Common myeloid progenitor, CD34-positive (primary cell): ENCODE measurements at regions not wholly inside any gene's neighbourhood (a gene's known extent, or its start where the extent isn't known, plus 50 kb on each side); places are given as distances from the start of the nearest gene placed in this dataset.

ENCODE experiments used
- CTCF ChIA-PET: fragments of 350-600 bp; sonication (Branson Sonifier 250); formaldehyde crosslinking; loops from one replicate; lab custom pipeline; 2021; ENCODE audit warnings: antibody characterized with exemption; lab: Charles Lee
- POLR2A ChIA-PET: fragments of 350-600 bp; sonication (Branson Sonifier 250); formaldehyde crosslinking; loops from one replicate; lab custom pipeline; 2021; ENCODE audit warnings: antibody characterized with exemption; lab: Charles Lee
- DNase-seq, 3 donors: peaks; one replicate each; pipeline versions ENCODE4 v3.0.0 to v3.0.0-alpha.2; 2013
- H3K27ac ChIP-seq, 2 experiments: 1 replicate in 1 of 2; 2 replicates in 1 of 2; pipeline ENCODE4 v1.7.0; 2013; ENCODE audit warnings: inconsistent platforms in 2 of 2, low read length in 2 of 2, mild to moderate bottlenecking in 2 of 2, low read depth in 1 of 2, moderate library complexity in 1 of 2; ENCODE audit not compliant: severe bottlenecking in 2 of 2, insufficient read depth in 1 of 2, poor library complexity in 1 of 2
- H3K27me3 ChIP-seq, 5 experiments: replicated peaks in 2 of 5; 1 replicate in 3 of 5; 2 replicates in 2 of 5; pipeline versions ENCODE4 v1.6.1 to v1.7.0; 2013; ENCODE audit warnings: low read length in 4 of 5, mild to moderate bottlenecking in 2 of 5, moderate library complexity in 2 of 5, inconsistent platforms in 1 of 5; ENCODE audit not compliant: insufficient read depth in 5 of 5, control insufficient read depth in 4 of 5
- H3K36me3 ChIP-seq, 4 experiments: 1 replicate in 2 of 4; 2 replicates in 2 of 4; pipeline versions ENCODE4 v1.6.1 to v1.7.0; 2013; ENCODE audit warnings: low read length in 3 of 4, control low read depth in 1 of 4, mild to moderate bottlenecking in 1 of 4; ENCODE audit not compliant: control insufficient read depth in 4 of 4, insufficient read depth in 4 of 4
- H3K4me1 ChIP-seq, 4 experiments: 1 replicate in 3 of 4; 2 replicates in 1 of 4; pipeline versions ENCODE4 v1.6.1 to v1.7.1; 2013; ENCODE audit warnings: low read length in 3 of 4, mild to moderate bottlenecking in 3 of 4, control low read depth in 1 of 4, inconsistent platforms in 1 of 4, moderate library complexity in 1 of 4; ENCODE audit not compliant: control insufficient read depth in 4 of 4, insufficient read depth in 4 of 4; ENCODE audit errors: control extremely low read depth in 1 of 4
- H3K4me3 ChIP-seq, 7 experiments: 1 replicate in 4 of 7; 2 replicates in 3 of 7; pipeline versions ENCODE4 v1.5.1 to v1.7.0; 2013; ENCODE audit warnings: mild to moderate bottlenecking in 7 of 7, low read length in 6 of 7, moderate library complexity in 6 of 7, inconsistent platforms in 2 of 7, low read depth in 2 of 7, control low read depth in 1 of 7; ENCODE audit not compliant: insufficient read depth in 4 of 7, control insufficient read depth in 1 of 7; ENCODE audit errors: extremely low read depth in 1 of 7
- H3K9me3 ChIP-seq, 5 experiments: 1 replicate in 4 of 5; 2 replicates in 1 of 5; pipeline versions ENCODE4 v1.6.1 to v1.7.1; 2013; ENCODE audit warnings: low read length in 4 of 5, mild to moderate bottlenecking in 2 of 5, inconsistent platforms in 1 of 5, low read depth in 1 of 5, moderate library complexity in 1 of 5; ENCODE audit not compliant: control insufficient read depth in 4 of 5, insufficient read depth in 2 of 5; ENCODE audit errors: control extremely low read depth in 1 of 5
- WGBS: methylation state at CpG from one replicate; pipeline ENCODE4 v1.1.5; 2013; ENCODE audit not compliant: insufficient coverage; 5-methylcytosine and 5-hydroxymethylcytosine counted together

DNA sequence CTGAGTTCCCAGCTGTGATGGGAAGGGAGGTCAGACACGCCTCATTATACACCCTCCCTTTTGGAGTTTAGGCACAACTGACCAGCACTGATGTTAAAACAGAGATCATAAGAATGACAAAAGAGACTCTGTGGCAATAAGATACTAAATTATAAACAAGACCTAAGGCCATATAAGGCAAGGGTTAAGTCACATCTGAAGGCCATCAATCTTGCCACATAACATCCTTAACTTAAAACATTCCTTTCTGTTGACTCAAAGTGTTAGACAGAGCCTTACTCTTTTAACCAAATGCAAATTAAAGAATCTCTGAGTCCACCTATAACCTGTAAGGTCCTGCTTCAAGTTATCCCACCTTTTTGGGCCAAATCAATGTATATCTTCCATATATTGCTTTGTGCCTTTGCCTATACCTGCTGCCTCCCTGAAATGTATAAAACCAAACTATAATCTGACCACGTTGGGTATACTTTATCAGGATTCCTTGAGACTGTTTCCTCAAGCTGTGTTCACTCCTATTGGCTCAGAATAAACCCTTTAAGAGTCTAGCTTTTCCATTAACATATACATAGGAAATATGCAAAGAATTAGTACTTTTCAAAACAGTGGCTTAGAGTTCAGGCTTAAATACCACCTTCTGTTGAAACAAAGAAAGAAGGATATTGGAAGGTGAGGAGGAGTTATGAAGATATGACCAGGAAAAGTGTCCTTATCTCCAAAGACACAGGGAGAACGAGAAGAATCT lies 214.4 kb upstream of the PPP1R2C start:
- no peaks in the 10 kb centered on the region for H3K36me3 ChIP-seq
- CTCF ChIA-PET = no interaction called here
- no peak overlapping the region for H3K27ac ChIP-seq
- POLR2A ChIA-PET = no interaction called here
- WGBS = 64% methylated on average over 2 of the region's 3 CpGs
- no peak for DNase-seq
- no peaks in the 10 kb centered on the region for H3K27me3 ChIP-seq
- H3K4me3 ChIP-seq = no peak overlapping the region
- H3K4me1 ChIP-seq = no peaks in the 10 kb centered on the region
- H3K9me3 ChIP-seq = no peaks in the 10 kb centered on the region

DNA sequence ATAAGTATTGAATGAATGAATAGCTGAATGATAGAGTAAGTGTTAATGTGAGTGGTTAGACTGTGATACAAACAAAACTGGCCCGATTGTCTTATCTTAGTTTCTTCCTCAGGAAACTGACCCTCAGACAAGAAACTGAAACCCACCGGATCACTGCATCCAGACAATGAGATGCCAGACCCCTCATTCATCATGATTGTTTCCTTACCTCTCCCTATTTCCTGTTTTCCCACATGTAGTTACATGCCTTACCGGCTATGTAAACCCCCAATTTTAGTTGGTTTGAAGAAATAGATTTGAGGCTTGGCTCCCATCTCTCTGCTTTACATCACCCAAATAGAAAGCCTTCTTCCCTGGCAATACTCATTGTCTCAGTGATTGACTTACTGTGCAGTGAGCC lies 218.9 kb upstream of the PPP1R2C start:
- DNase-seq = no peak
- Histone ChIP-seq H3K4me1 (no peaks in the 10 kb centered on the region), H3K27ac (no peak overlapping the region), H3K36me3 (no peaks in the 10 kb centered on the region), H3K9me3 (no peaks in the 10 kb centered on the region), H3K4me3 (no peak overlapping the region), H3K27me3 (no peaks in the 10 kb centered on the region)
- POLR2A ChIA-PET = no interaction called here
- CTCF ChIA-PET = no interaction called here
- 43% methylated on average over 2 of the region's 3 CpGs for WGBS

DNA sequence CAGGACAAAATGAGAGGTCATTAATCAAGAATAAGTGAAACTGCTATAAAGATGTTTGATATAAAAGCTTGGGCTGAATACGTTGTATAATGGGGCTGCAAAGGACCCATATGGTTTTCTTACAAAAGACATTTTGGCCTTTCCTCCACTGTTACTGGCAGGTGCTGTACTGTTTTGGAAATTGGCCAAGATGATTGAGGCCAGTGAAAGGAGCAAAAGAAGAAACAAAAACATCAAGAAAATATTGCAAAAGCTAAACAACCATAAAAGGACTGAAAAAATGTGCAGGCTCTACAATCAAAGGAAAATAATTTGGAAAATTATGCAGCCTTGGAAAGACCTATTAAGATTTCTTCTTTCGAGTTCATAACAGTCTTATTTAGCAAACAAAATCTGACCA lies 222.2 kb upstream of the PPP1R2C start:
- WGBS = no CpG with 5 or more reads among the region's 2 CpGs
- H3K4me3 ChIP-seq = no peak overlapping the region
- H3K4me1 ChIP-seq = no peaks in the 10 kb centered on the region
- ChIA-PET CTCF (no interaction called here), POLR2A (no interaction called here)
- no peaks in the 10 kb centered on the region for H3K9me3 ChIP-seq
- DNase-seq = no peak
- H3K27me3 ChIP-seq = no peaks in the 10 kb centered on the region
- no peak overlapping the region for H3K27ac ChIP-seq
- H3K36me3 ChIP-seq = no peaks in the 10 kb centered on the region

DNA sequence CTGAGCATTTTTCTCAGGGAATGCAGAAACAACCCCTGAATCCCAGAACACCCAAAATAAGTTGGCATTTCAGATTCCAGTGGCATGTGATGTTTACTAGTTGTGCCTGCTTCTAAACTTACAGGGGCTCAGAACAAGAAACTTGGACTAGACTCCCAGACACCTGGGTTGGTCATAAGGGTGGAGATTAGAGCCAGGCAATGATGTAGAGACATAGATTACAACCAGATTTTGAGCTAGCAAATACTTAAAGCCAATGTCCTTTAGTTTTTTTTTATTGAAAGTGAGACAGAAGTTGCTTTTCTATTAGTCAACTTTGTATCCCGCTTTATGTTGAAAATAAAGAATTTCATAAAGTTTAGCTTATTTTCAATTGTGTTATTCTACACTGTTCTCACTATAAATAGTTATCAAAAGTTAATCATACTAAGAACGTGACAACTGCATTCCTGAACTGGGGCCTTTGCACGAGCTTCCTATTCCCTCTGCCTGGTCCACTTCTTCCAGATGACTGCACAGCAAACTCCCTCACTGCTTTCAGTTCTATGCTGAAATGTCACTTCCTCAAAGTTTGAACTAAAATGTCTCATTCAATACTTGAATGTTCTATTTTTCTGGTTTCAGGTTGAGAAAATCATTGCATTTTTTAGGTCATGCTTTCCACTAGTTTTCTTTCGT lies 224.7 kb upstream of the PPP1R2C start:
- POLR2A ChIA-PET = no interaction called here
- Histone ChIP-seq H3K27ac (no peak overlapping the region), H3K27me3 (no peaks in the 10 kb centered on the region), H3K9me3 (no peaks in the 10 kb centered on the region), H3K4me1 (no peaks in the 10 kb centered on the region), H3K4me3 (no peak overlapping the region), H3K36me3 (no peaks in the 10 kb centered on the region)
- CTCF ChIA-PET = no interaction called here
- WGBS = 92% methylated on average over 2 of the region's 4 CpGs
- DNase-seq = no peak

DNA sequence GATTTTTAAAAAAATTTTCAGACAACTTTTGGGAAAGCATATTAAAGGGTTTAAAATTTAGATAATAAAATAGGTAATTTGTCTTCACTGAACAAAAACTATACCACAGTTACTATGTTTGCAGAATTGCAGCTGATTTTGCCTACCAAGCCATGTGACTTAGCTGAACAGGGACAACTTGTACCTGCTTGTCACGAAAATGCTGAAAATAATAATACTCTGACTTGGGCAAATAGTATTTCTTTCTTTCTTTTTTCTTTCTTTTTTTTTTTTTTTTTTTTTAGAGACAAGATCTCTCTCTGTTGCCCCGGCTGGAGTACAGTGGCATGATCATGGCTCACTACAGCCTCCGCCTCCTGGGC lies 225.2 kb upstream of the PPP1R2C start:
- WGBS = 82% methylated on average over 2 of the region's 3 CpGs
- CTCF ChIA-PET = no interaction called here
- POLR2A ChIA-PET = no interaction called here

DNA sequence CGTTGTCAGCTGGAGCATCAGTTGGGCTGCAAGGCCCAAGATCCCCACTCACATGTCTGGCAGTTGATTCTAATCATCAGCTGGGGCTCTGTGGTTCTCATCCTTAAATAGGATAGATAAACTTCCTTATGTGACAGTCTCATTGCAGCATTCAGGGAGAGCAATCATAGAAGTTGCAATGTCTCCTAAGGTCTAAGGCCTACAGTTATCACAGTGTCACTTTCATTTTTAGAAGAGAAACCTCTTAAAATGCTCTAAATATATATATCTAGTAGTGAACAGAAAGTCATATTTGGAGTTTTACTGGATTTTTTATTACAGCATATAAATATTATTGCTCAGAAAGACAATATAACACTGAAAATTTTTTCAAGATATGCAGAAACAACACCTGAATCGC lies 226.0 kb upstream of the PPP1R2C start:
- H3K27ac ChIP-seq = no peak overlapping the region
- no peak for DNase-seq
- H3K36me3 ChIP-seq = no peaks in the 10 kb centered on the region
- ChIA-PET POLR2A (no interaction called here), CTCF (no interaction called here)
- H3K27me3 ChIP-seq = no peaks in the 10 kb centered on the region
- no peak overlapping the region for H3K4me3 ChIP-seq
- 90% methylated on average over 2 of the region's 2 CpGs for whole genome bisulfite sequencing
- H3K4me1 ChIP-seq = no peaks in the 10 kb centered on the region
- H3K9me3 ChIP-seq = no peaks in the 10 kb centered on the region

More for the DNA sequence above, 225.2 kb upstream of the PPP1R2C start:
- Histone ChIP-seq H3K27me3 (no peaks in the 10 kb centered on the region), H3K4me1 (no peaks in the 10 kb centered on the region), H3K27ac (no peak overlapping the region), H3K36me3 (no peaks in the 10 kb centered on the region), H3K4me3 (no peak overlapping the region), H3K9me3 (no peaks in the 10 kb centered on the region)
- no peak for DNase-seq

DNA sequence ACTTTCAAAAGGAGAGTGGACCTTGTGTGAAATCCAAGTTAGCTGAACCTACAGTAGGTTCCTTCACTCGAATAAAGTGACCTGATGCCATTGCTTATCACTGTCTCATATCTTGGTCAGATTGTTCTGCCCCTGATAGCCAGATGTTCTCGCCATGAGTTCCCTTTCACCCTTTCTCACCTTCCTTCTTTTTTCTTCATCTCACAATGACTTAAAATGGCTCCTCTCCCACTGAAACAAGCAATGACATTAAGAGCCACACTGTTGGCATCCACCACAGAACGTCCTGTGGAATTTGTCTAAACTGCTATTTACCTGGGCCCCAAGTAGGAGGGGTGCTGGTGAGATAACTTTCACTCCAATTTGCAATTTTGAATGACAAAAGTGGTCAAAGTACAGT lies 227.6 kb upstream of the PPP1R2C start:
- Histone ChIP-seq H3K4me1 (no peaks in the 10 kb centered on the region), H3K9me3 (peaks cover 0 to 2% (median 0%) of the 10 kb centered on the region in 5 experiments), H3K36me3 (no peaks in the 10 kb centered on the region), H3K27ac (no peak overlapping the region), H3K4me3 (no peak overlapping the region), H3K27me3 (peaks cover 0 to 2% (median 0%) of the 10 kb centered on the region in 5 experiments)
- ChIA-PET CTCF (no interaction called here), POLR2A (no interaction called here)
- DNase-seq = no peak
- WGBS = 68% methylated on average over 3 of the region's 3 CpGs
